Kidney (tissue), 13 donors: ENCODE measurements at regions not wholly inside any gene's neighbourhood (a gene's known extent, or its start where the extent isn't known, plus 50 kb on each side); places are given as distances from the start of the nearest gene placed in this dataset.

Source experiments
- DNase-seq, 5 donors: peaks; one replicate each; pipeline ENCODE4 v3.0.0-alpha.2; 2013 to 2020
- FAIRE-seq: peaks from 2 replicates; lab custom pipeline; 2012; peaks lifted over from hg19 to GRCh38; lab: Jason Lieb, UNC
- H3K27ac ChIP-seq, 2 donors: one replicate each; pipeline ENCODE4 v1.7.0; 2013; ENCODE audit warnings: low read depth in 2 of 2, low read length in 2 of 2, inconsistent platforms in 1 of 2
- H3K27me3 ChIP-seq: one replicate; pipeline ENCODE4 v1.7.1; 2013; ENCODE audit warnings: low read length, inconsistent platforms; ENCODE audit not compliant: control insufficient read depth, insufficient read depth
- H3K36me3 ChIP-seq, 3 donors: one replicate each; pipeline versions ENCODE4 v1.7.0 to v1.7.1; 2013; ENCODE audit warnings: low read length in 3 of 3, control low read depth in 1 of 3, inconsistent platforms in 1 of 3; ENCODE audit not compliant: insufficient read depth in 3 of 3, control insufficient read depth in 2 of 3
- H3K4me1 ChIP-seq, 3 donors: one replicate each; pipeline versions ENCODE4 v1.7.0 to v1.7.1; 2013; ENCODE audit warnings: low read length in 3 of 3, inconsistent platforms in 1 of 3, low read depth in 1 of 3; ENCODE audit not compliant: control insufficient read depth in 2 of 3, insufficient read depth in 2 of 3
- H3K4me3 ChIP-seq, 3 donors: one replicate each; pipeline versions ENCODE4 v1.7.0 to v1.8.1; 2013; ENCODE audit warnings: low read length in 3 of 3, control low read depth in 1 of 3, inconsistent platforms in 1 of 3
- H3K9ac ChIP-seq, 3 donors: one replicate each; pipeline versions ENCODE4 v1.7.0 to v1.7.1; 2013; ENCODE audit warnings: low read length in 3 of 3, control low read depth in 1 of 3, inconsistent platforms in 1 of 3
- H3K9me3 ChIP-seq, 3 donors: one replicate each; pipeline versions ENCODE4 v1.7.0 to v1.7.1; 2013; ENCODE audit warnings: low read length in 3 of 3, control low read depth in 1 of 3, inconsistent platforms in 1 of 3; ENCODE audit not compliant: control insufficient read depth in 2 of 3, insufficient read depth in 1 of 3
- CTCF ChIP-seq: IDR thresholded peaks from 3 replicates; pipeline ENCODE4 v1.5.1; 2012; ENCODE audit warnings: mild to moderate bottlenecking, moderate library complexity, borderline replicate concordance; ENCODE audit not compliant: insufficient read depth; ENCODE audit errors: extremely low read depth
- intact Hi-C: fragments of 100-400 bp; cut with DNase I; formaldehyde crosslinking; loops from one replicate; pipeline ENCODE4 v1.11.1; 2022
- donor health status: control.
- donor health status: control.
- donor health status: control.
- donor health status: control.
- donor health status: control.
- donor health status: DM: yes; HTN: yes; CAD: no.
- donor health status: Normal renal cell carcinoma (clear cell type).

DNA sequence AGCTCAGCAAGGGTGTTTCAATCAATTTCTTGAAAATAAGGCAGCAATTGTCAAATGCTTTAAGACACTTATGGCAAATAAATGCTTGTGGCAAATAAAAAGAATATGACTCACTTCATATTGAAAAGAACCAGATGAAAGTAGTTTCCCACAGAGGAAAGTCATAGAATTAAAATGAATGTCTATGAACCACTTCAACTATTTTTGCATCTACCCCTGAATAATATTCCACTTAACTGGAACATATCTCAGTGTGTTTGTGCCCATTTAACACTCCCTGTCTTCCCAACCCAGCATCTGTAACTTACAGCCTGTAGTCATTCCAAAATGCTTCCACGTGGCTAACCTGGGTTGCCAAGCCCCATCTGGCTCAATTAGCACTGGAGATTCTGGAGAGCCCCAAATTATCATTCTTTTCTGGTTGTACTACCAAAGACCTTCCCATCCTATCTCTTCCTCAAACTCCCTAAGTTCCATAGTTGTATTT is 84.7 kb downstream of the FEM1C start:
- TF ChIP-seq CTCF = no peak
- intact Hi-C loops = no loop called here
- Histone ChIP-seq H3K4me3 (no peak overlapping the region), H3K9me3 (no peaks in the 10 kb centered on the region), H3K4me1 (peaks cover 0 to 6% (median 4%) of the 10 kb centered on the region in 3 donors), H3K27me3 (no peaks in the 10 kb centered on the region), H3K36me3 (no peaks in the 10 kb centered on the region), H3K27ac (no peak overlapping the region), H3K9ac (no peak overlapping the region)
- FAIRE-seq (no peak), DNase-seq (no peak)

- Histone ChIP-seq H3K27me3 (no peaks in the 10 kb centered on the region), H3K4me3 (no peak overlapping the region), H3K27ac (peak overlapping the region; percentile 58 to 68), H3K9ac (no peak overlapping the region), H3K9me3 (no peaks in the 10 kb centered on the region), H3K4me1 (peaks cover 0 to 6% (median 4%) of the 10 kb centered on the region in 3 donors), H3K36me3 (no peaks in the 10 kb centered on the region)
- no peak for TF ChIP-seq CTCF
- intact Hi-C loops = no loop called here
- DNase-seq = no peak
- no peak for FAIRE-seq
Measured at GRCh38 chr5:115458416-115458815, 86.2 kb downstream of the FEM1C start.

DNA sequence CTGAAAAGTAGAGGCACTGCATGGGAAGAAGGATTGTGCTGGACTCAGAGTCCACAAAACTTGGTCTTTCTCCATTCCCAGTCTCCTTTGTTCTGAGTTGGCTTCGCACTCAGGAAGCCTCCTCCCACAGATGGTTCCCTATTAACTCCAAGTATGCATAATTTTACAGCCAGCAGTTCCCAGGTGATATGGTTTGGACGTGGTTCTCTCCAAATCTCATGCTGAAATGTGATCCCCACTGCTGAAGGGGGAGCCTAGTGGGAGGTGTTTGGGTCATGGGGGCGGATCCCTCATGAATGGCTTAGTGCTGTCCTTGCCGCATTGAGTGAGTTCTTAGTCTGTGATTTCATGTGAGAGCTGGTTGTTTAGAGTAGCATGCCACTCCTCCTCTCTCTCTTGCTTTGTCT is 86.6 kb downstream of the FEM1C start:
- DNase-seq (peak; percentile 76 to 86 (median 79)), FAIRE-seq (no peak)
- Histone ChIP-seq H3K36me3 (no peaks in the 10 kb centered on the region), H3K4me1 (peaks cover 0 to 6% (median 4%) of the 10 kb centered on the region in 3 donors), H3K9me3 (no peaks in the 10 kb centered on the region), H3K27me3 (no peaks in the 10 kb centered on the region), H3K27ac (peak overlapping the region; percentile 58 to 68), H3K9ac (no peak overlapping the region), H3K4me3 (no peak overlapping the region)
- TF ChIP-seq CTCF = no peak
- intact Hi-C loops = no loop called here

- no peak overlapping the region for H3K4me3 ChIP-seq
- peak overlapping the region; percentile 58 to 68 for H3K27ac ChIP-seq
- H3K36me3 ChIP-seq = no peaks in the 10 kb centered on the region
- H3K27me3 ChIP-seq = no peaks in the 10 kb centered on the region
- H3K4me1 ChIP-seq = peaks cover 0 to 6% (median 4%) of the 10 kb centered on the region in 3 donors
- H3K9ac ChIP-seq = no peak overlapping the region
- FAIRE-seq (no peak), DNase-seq (peak in 3 of 5 donors; percentile 11 to 46 (median 41))
- TF ChIP-seq CTCF = no peak
- H3K9me3 ChIP-seq = no peaks in the 10 kb centered on the region
- intact Hi-C loops = no loop called here
Measured at GRCh38 chr5:115457571-115457970, 87.0 kb downstream of the FEM1C start.
